Calu3 (cell line): ENCODE measurements at regions not wholly inside any gene's neighbourhood (a gene's known extent, or its start where the extent isn't known, plus 50 kb on each side); places are given as distances from the start of the nearest gene placed in this dataset.
A peak's percentile ranks its signal among the peaks of the same experiment; 100 is the strongest.

Experiments
- BruUV-seq: library from RNA; stranded (reverse); fragments of 400-500 nt; replicated peaks from 2 replicates; lab custom pipeline; 2021; lab: Mats Ljungman, UMichigan
- CTCF ChIA-PET: fragments of 300-600 bp; sonication (Branson Sonifier 250); formaldehyde crosslinking; loops from one replicate; lab custom pipeline; 2022; ENCODE audit warnings: antibody characterized with exemption; lab: Charles Lee
- DNase-seq: peaks from one replicate; pipeline ENCODE4 v3.0.0; 2022
- H3K27ac Mint-ChIP-seq: one replicate; pipeline ENCODE4 v1.8.0; 2022; ENCODE audit warnings: mixed read lengths; ENCODE audit not compliant: unreplicated experiment
- H3K27me3 Mint-ChIP-seq: one replicate; pipeline ENCODE4 v1.8.0; 2022; ENCODE audit warnings: mixed read lengths; ENCODE audit not compliant: unreplicated experiment
- H3K36me3 Mint-ChIP-seq: one replicate; pipeline ENCODE4 v1.8.0; 2022; ENCODE audit warnings: mild to moderate bottlenecking, moderate library complexity, mixed read lengths; ENCODE audit not compliant: insufficient read depth, unreplicated experiment
- H3K4me1 Mint-ChIP-seq: one replicate; pipeline ENCODE4 v1.8.0; 2022; ENCODE audit warnings: mild to moderate bottlenecking, low read depth, mixed read lengths; ENCODE audit not compliant: unreplicated experiment
- H3K4me3 Mint-ChIP-seq: one replicate; pipeline ENCODE4 v1.8.0; 2022; ENCODE audit warnings: mild to moderate bottlenecking, low read depth, moderate library complexity, mixed read lengths; ENCODE audit not compliant: unreplicated experiment
- H3K9me3 Mint-ChIP-seq: one replicate; pipeline ENCODE4 v1.8.0; 2022; ENCODE audit warnings: low read depth, mixed read lengths; ENCODE audit not compliant: unreplicated experiment
- CTCF ChIP-seq: fragments of 200-600 bp; IDR thresholded peaks from one replicate; pipeline ENCODE4 v1.8.0; 2022; ENCODE audit warnings: antibody characterized with exemption; ENCODE audit not compliant: unreplicated experiment
- intact Hi-C: fragments of 100-400 bp; cut with micrococcal nuclease; formaldehyde crosslinking; loops from one replicate; pipeline ENCODE4 v1.10.0; 2022; ENCODE audit not compliant: unreplicated experiment

GRCh38 chr2:67243919-67244318 lies 153.2 kb upstream of the ETAA1 start:
- BruUV-seq: no TSS peak
- no peaks in the 10 kb centered on the region for H3K36me3 Mint-ChIP-seq
- TF ChIP-seq CTCF: no peak
- intact Hi-C loops: no loop called here
- DNase-seq: no peak
- CTCF ChIA-PET: no interaction called here
- no peaks in the 10 kb centered on the region for H3K9me3 Mint-ChIP-seq
- no peak overlapping the region for H3K4me3 Mint-ChIP-seq
- H3K27me3 Mint-ChIP-seq: no peaks in the 10 kb centered on the region
- H3K4me1 Mint-ChIP-seq: no peaks in the 10 kb centered on the region
- H3K27ac Mint-ChIP-seq: no peak overlapping the region

GRCh38 chr2:67246791-67247190 lies 150.3 kb upstream of the ETAA1 start:
- Mint-ChIP-seq H3K27ac (no peak overlapping the region), H3K4me3 (no peak overlapping the region), H3K27me3 (no peaks in the 10 kb centered on the region), H3K4me1 (no peaks in the 10 kb centered on the region), H3K9me3 (no peaks in the 10 kb centered on the region), H3K36me3 (no peaks in the 10 kb centered on the region)
- intact Hi-C loops: no loop called here
- CTCF ChIA-PET: no interaction called here
- DNase-seq: no peak
- no TSS peak for BruUV-seq
- TF ChIP-seq CTCF: no peak

- no peak for DNase-seq
- Mint-ChIP-seq H3K36me3 (no peaks in the 10 kb centered on the region), H3K9me3 (peaks cover 6% of the 10 kb centered on the region), H3K4me1 (peaks cover 10% of the 10 kb centered on the region), H3K27me3 (no peaks in the 10 kb centered on the region), H3K4me3 (no peak overlapping the region), H3K27ac (no peak overlapping the region)
- intact Hi-C loops: no loop called here
- BruUV-seq: no TSS peak
- TF ChIP-seq CTCF: no peak
- CTCF ChIA-PET: no interaction called here
These were observed 145.4 kb upstream of the ETAA1 start for GRCh38 chr2:67251741-67252140.

- Mint-ChIP-seq H3K4me1 (peaks cover 19% of the 10 kb centered on the region), H3K27ac (peak overlapping the region; percentile 54), H3K36me3 (no peaks in the 10 kb centered on the region), H3K9me3 (peaks cover 6% of the 10 kb centered on the region), H3K27me3 (no peaks in the 10 kb centered on the region), H3K4me3 (no peak overlapping the region)
- DNase-seq: no peak
- BruUV-seq: no TSS peak
- CTCF ChIA-PET: no interaction called here
- no peak for TF ChIP-seq CTCF
- intact Hi-C loops: no loop called here
These were observed 141.1 kb upstream of the ETAA1 start for GRCh38 chr2:67255933-67256615.
